H7 (cell line): ENCODE measurements at regions not wholly inside any gene's neighbourhood (a gene's known extent, or its start where the extent isn't known, plus 50 kb on each side); places are given as distances from the start of the nearest gene placed in this dataset.
A peak's percentile ranks its signal among the peaks of the same experiment; 100 is the strongest.

ENCODE experiments used
- DNase-seq: peaks from one replicate; pipeline ENCODE4 v3.0.0; 2012
- H3K27me3 ChIP-seq: 2 replicates; pipeline ENCODE4 v1.6.0; 2011; ENCODE audit warnings: mild to moderate bottlenecking, low read length; ENCODE audit not compliant: control insufficient read depth, insufficient read depth
- H3K36me3 ChIP-seq: replicated peaks from 2 replicates; pipeline ENCODE4 v1.5.1; 2011; ENCODE audit warnings: low read length; ENCODE audit not compliant: control insufficient read depth, insufficient read depth
- H3K4me3 ChIP-seq: 2 replicates; pipeline ENCODE4 v1.5.1; 2011; ENCODE audit warnings: low read depth, mild to moderate bottlenecking, control low read depth, low read length, moderate library complexity; ENCODE audit not compliant: insufficient read depth

DNA sequence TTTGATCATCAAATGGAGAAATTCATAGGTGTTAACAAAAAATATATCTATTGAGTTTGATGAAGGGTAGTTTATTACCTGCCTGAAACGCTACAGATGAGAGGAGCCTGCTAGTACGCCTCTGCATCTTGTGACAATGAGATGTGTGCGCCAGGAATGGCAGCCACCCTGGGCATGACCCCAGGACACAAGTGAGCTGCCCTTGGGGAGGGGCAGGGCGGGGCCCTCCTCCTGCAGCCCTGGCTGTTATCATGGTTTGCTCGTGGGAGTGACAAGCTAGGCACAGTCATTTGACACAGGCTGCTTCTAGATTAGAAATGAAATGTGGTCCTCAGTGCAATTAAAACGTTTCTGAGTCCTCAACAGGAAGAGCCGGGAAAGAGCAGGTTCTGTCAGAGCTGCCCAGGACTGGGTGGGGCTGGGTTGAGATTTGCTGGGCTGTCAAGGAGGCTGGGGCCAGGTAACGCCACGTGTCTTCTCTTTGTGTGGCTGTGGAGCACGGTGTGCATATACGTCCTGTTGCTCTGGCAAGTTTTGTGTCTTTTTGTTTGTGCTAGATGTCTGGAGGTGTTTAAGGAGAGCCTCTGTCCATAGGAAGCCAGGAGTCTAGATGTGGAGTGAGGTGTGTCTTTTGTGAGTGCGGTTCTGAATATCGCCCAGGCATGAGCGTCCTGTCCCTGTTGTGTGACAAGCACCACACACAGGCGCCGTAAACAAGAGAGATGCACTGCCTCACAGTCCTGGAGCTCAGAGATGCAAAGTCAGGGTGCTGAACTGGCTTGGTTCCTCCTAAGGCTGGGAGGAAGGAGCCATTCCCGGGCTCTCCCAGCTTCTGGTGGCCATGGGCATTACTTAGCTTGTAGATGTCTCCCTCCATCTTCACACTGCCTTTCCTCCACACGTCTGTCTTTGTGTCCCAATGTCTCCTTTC lies 129.0 kb upstream of the IRX4 start:
- DNase-seq = no peak
- H3K27me3 ChIP-seq = no peaks in the 10 kb centered on the region

DNA sequence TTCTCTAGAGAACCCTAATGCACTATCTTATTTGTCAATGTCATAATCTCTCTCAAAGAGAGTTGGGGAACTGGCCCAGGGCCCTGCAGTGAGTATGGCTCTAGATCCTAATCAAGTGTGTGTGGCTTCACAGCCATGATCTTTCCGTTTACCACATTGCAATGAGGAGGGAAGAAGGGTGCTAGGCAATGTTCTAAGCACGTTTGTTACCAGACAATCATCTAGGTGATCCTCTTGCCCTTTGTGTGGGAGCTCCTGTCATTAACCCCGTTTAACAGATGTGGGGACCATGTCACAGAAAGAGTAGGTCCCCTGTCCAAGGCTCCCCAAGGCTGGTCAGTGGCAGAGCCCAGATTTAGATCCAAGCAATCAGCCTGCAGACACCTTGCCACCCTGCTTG lies 128.2 kb upstream of the IRX4 start:
- DNase-seq = no peak
- H3K4me3 ChIP-seq = no peak overlapping the region
- H3K36me3 ChIP-seq = no peaks in the 10 kb centered on the region
- no peaks in the 10 kb centered on the region for H3K27me3 ChIP-seq

More for the DNA sequence above, 129.0 kb upstream of the IRX4 start:
- Histone ChIP-seq H3K4me3 (no peak overlapping the region), H3K36me3 (no peaks in the 10 kb centered on the region)

DNA sequence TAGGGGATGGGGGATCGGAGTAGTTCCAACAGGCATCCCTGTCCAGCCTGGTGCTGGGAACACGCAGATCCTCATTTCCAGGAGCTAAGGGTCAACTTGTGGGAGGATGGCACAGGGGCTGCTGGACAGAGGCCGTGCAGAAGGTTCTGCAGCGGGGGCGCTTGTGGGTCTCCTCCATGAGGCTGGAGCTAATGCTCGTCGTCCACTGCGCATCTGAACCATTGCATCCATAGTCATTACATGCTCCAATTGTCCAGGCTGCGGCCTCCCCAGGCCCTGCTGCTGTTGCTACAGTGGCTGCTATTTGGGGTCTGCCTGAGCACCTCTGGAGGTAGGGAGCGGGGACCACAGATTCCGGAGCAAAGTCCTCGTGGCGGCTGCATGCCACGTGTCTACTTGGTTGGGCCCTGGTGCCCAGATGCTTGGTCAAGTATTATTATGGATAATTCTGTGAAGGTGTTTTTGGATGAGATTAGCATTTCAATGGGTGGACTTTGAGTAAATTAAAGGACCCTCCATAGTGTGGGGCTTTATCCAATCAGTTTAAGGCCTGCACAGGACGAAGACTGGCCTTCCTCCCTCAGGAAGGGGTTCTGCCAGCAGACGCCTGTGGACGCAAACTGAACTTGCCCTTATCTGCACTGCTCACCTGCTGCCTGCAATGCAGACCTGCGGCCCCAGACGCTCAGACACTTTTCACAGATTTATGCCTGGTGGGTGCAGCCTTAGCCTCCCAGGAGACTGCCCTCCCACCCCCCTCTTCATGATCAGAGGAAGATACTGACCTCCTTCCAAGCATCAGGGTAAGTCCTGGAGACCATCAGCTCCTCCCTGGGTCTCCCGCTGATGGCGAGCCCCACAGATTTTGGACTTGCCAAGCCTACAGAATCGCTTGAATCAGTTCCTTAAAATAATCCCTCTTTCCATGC lies 127.5 kb upstream of the IRX4 start:
- Histone ChIP-seq H3K27me3 (no peaks in the 10 kb centered on the region), H3K36me3 (no peaks in the 10 kb centered on the region), H3K4me3 (no peak overlapping the region)
- peak; percentile 22 for DNase-seq

DNA sequence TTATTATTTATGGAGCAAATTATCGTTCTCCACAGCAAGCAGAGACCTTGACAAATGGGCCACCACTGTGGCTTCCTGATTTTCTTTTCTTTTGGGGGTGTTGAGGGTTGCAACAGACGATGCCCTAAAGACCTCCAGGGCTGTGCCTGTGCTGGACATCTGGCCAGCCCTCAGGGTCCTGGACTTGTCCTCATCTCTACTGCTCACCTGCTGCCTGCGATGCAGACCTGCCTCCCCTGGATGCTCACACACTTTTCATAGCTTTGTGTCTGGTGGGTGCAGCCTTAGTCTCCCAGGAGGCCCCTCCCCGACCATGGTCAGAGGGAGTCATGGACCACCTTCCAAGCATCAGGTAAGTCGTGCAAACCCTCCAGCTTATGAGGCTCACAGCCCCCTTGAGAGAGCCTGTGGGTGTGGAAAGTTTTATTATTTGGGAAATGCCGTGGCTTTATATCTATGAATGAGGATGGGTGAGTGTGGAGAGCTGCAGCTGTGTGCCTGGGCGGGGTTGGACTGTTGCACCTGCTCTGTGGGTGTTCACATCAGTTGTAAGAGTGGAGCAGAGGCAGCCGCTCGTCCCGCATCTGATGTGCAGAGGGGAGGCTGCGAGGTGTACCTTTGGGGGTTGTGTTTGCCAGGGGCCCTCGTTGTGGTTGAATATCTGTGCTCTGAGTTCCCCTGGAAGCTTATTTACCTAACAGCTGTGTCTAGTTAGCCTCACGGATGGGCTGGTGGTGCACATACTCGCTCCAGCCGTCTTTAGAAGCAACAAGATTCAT lies 126.3 kb upstream of the IRX4 start:
- peak; percentile 21 for DNase-seq
- H3K27me3 ChIP-seq = no peaks in the 10 kb centered on the region

DNA sequence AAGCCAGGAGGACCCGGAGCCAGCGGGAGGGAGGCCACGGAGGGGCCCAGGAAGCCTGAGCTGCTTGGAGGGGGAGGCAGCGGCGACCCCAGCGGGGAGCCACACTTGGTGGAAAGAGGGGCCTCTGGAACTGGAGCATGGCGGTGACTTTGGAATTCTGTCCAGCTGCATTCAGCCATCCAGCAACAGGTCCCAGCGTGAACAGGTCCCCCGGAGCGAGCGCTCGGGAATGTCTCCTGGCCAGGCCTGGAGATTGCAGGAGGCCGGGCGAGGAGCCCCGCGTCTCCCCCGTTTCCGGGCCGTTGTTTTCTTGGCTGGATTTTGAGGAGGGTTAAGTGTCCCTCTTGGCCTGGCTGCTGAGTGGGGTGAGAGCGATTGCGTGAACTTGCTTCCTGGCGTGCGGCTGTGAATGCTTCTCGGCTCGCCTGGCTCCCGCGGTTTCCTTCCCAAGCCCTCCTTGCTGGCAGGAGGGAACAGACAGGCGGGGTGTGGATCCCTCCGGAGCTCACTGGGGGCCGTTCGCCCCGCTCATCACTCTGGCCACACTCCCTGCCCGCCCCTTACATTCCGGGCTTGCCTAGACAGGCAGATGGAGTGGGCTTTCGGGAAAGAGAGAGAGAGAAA lies 125.3 kb upstream of the IRX4 start:
- H3K36me3 ChIP-seq = no peaks in the 10 kb centered on the region
- no peak overlapping the region for H3K4me3 ChIP-seq
- no peaks in the 10 kb centered on the region for H3K27me3 ChIP-seq
- peak; percentile 71 for DNase-seq

More for the DNA sequence above, 126.3 kb upstream of the IRX4 start:
- H3K36me3 ChIP-seq = no peaks in the 10 kb centered on the region
- H3K4me3 ChIP-seq = no peak overlapping the region

DNA sequence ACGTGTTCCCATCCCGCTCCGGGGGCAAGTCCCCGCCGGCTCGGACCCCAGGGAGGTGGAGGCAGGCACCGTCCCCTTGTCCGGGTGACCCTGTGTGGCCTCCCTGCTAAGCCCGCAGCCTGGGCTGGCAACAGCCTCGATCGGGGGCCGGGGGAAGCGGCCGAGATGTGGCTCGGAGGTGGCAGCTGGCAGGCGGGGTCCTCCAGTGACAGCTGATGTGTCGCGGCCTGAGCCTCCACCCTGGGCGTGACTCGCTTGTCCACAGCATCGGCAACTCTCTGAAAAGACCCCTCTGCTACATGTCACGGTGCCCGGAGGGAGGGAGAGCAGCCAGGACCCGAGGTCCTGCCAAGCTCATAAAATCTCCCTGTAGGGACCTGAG lies 124.8 kb upstream of the IRX4 start:
- H3K27me3 ChIP-seq = no peaks in the 10 kb centered on the region

DNA sequence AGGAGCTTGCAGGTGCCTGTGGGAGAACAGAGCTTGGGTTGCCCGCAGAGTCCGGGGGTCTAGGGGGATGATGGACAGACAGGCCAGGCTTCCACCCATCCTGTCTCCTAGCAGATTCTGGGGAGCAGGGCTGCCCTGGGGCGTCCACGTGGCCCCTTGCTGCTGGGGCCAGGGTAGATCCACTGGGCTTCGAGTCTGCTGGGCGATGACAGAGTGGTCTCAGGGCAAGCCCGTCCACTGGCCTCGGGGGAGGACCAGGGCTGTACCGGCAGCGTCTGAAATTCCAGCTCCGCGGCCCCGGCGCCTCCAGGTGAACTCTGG lies 124.2 kb upstream of the IRX4 start:
- Histone ChIP-seq H3K27me3 (no peaks in the 10 kb centered on the region), H3K36me3 (no peaks in the 10 kb centered on the region), H3K4me3 (no peak overlapping the region)
- peak; percentile 34 for DNase-seq

More for the DNA sequence above, 124.8 kb upstream of the IRX4 start:
- no peak for DNase-seq
- H3K4me3 ChIP-seq = no peak overlapping the region
- H3K36me3 ChIP-seq = no peaks in the 10 kb centered on the region

DNA sequence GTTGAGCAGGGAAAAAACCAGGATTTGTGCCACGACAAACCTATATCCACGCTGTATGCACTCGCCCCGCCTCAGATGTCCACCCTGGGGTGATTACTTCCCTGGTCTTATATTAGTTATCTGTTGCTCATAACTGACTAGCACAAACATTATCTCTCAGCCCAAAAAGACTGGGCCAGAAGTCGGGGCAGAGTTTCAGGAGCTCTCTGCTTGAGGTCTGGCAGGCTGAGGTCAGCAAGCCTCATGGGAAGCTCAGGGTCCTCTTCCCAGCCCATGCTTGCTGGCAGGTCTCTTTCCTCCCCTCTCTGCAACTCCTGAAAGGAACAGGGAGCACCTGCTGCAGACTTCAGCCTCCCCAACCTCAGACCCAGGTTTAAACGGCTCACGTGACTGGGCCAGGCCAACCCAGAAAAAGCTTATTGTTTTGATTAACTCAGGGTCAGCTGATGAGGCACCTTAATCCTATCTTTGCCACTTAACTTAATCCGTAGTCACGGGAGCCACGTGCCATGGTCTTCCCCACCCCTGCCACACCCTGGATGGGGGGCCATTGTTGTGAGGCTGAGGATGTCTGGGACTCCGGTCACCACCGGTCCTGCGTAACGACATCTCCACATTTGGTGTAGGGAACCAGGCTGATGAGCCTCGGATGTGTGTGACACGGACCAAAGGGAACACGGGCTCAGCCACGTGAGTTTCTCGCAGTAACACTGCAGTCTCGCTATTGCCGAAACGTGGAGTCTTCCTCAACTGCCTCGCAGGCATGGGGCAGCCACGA lies 123.7 kb upstream of the IRX4 start:
- H3K27me3 ChIP-seq = no peaks in the 10 kb centered on the region
- peak; percentile 23 for DNase-seq
- no peak overlapping the region for H3K4me3 ChIP-seq
- H3K36me3 ChIP-seq = no peaks in the 10 kb centered on the region

DNA sequence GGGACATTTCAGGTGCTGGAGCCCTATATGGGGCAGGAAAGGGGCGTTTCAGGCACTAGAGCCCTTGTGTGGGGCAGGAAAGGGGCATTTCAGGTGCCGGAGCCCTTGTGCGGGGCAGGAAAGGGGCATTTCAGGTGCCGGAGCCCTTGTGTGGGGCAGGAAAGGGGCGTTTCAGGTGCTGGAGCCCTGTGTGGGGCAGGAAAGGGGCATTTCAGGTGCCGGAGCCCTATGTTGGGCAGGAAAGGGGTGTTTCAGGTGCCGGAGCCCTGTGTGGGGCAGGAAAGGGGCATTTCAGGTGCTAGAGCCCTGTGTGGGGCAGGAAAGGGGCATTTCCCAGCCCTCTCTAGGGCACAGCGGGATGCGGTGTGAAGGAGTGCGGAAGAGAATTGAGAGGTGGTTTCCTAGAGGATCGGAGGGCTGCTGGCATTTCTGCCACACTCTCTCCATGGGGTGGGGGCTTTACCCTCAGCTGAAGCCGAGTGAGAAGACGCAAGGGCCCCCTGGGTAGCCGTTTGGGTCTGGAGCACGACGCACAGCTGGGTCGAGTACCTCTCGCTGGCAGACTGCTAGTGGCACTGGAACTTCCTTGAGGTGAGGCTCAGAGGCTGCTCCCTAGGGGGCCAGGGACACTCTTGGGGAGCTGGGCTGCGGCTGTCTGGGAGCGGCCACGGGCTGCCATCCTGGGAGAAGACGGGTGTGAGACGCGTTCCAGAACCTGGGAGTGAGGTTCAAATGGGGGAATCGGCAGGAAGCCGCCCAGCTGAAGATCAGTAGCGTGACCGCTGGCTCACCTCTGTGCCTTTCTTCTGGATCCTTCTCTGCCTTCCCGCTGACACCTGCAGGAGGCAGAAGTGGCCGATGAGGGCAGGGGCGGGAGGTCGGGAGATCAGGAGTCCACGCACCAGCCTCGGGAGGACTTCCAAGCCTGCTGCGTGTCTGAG lies 122.6 kb upstream of the IRX4 start:
- Histone ChIP-seq H3K27me3 (no peaks in the 10 kb centered on the region), H3K36me3 (no peaks in the 10 kb centered on the region)
- DNase-seq = peak; percentile 66

DNA sequence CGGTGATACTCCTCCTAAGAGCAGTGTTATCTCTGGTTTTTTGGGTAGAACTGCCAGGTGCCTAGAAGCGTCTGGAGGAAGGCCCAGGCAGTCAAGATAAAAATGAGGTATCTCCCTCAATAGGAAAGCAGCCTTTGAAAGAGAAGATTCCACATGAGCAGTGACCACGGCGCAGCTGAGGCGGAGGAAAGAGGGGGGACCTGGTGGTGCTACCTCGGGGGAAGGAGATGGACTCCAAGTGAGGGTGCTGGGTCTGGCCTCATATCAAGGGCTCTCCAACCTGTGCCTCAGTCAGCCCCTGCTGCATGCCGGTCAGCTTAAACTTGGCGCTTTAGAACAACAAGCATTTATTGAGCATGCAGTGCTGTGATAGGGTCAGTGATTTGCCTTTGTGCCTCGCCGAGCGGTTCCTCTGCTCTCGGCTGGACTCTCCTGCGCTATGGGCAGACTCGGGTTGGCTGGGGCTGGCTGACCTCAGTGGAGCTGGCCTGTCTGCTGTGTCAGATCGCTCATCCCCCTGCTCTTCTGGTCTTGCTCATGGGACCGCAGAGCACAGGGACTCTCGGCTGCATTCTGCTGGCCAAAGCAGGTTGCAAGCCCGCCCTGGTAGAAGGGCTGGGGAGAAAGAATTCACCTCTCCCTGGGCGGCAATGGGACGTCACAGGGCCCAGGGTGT lies 121.1 kb upstream of the IRX4 start:
- no peaks in the 10 kb centered on the region for H3K36me3 ChIP-seq
- DNase-seq = peak; percentile 32
- no peak overlapping the region for H3K4me3 ChIP-seq
- no peaks in the 10 kb centered on the region for H3K27me3 ChIP-seq

More for the DNA sequence above, 122.6 kb upstream of the IRX4 start:
- H3K4me3 ChIP-seq = no peak overlapping the region

DNA sequence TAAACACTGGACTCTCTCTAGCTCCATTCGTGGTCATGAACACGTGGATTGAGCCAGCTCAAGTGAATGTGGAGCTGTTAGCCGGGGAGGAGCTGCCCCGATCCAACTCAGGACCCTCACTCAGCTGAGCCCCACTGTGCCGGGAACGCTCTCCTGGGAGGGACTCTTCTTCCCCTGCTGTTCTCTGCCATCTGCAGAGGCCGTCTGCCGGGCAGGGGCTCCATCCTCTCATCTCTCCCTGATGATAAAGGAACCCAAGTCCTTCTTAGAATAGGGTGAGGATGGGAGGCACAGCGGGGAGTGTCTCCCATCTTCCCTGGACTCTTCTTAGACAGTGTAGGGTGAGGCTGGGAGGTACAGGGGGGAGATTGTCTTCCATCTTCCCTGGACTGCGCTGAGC lies 120.5 kb upstream of the IRX4 start:
- no peak overlapping the region for H3K4me3 ChIP-seq
- no peaks in the 10 kb centered on the region for H3K36me3 ChIP-seq
- peak; percentile 27 for DNase-seq
- no peaks in the 10 kb centered on the region for H3K27me3 ChIP-seq

DNA sequence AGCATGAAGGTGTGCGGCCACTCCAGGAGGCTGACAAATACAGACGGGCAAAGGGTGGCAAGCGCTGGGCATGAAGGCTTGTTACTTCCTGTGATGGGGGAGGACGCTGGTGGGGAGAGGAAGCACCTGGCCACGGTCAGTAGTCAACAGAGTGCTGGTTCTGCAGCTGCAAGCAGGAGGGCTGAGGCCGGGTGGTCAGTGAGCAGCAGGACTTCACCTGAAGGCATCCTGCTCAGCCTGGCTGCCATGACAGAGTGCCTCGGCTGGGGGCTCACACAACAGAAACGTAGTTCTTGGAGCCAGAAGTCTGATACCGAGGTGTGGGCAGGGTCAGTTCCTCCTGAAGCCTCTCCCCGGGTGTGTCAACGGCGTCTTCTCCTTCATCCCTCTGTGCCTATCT lies 118.6 kb upstream of the IRX4 start:
- no peak for DNase-seq
- Histone ChIP-seq H3K36me3 (no peaks in the 10 kb centered on the region), H3K4me3 (no peak overlapping the region), H3K27me3 (no peaks in the 10 kb centered on the region)
